Endothelial cell of umbilical vein (primary cell): ENCODE measurements at regions not wholly inside any gene's neighbourhood (a gene's known extent, or its start where the extent isn't known, plus 50 kb on each side); places are given as distances from the start of the nearest gene placed in this dataset.

ENCODE experiments used
- BruUV-seq: library from RNA; stranded (reverse); fragments of 400-500 nt; replicated peaks from 2 replicates; lab custom pipeline; 2021; lab: Mats Ljungman, UMichigan
- CTCF ChIA-PET: fragments of 300-600, 350-600 bp; sonication (Branson Sonifier 250); formaldehyde crosslinking; loops from one replicate; lab custom pipeline; 2021; ENCODE audit warnings: antibody characterized with exemption, inconsistent platforms; lab: Charles Lee
- POLR2A ChIA-PET: fragments of 300-600, 350-600 bp; sonication (Branson Sonifier 250); formaldehyde crosslinking; loops from one replicate; lab custom pipeline; 2021; ENCODE audit warnings: antibody characterized with exemption, inconsistent platforms; lab: Charles Lee
- DNase-seq: peaks from one replicate; pipeline ENCODE4 v3.0.0-alpha.2; 2011; ENCODE audit warnings: low read depth, low spot score
- FAIRE-seq: peaks from 2 replicates; lab custom pipeline; 2011; peaks lifted over from hg19 to GRCh38; lab: Jason Lieb, UNC
- H2AFZ ChIP-seq: 2 replicates; pipeline ENCODE4 v1.6.0; 2012; ENCODE audit warnings: low read depth, low read length, control low read depth, inconsistent platforms
- H3K27ac ChIP-seq: 2 replicates; pipeline ENCODE4 v1.5.1; 2011; ENCODE audit warnings: low read depth, mild to moderate bottlenecking, control low read depth, low read length, moderate library complexity; ENCODE audit not compliant: insufficient read depth
- H3K27me3 ChIP-seq, 2 experiments: 2 replicates each; pipeline versions ENCODE4 v1.6.0 to v1.6.1; 2011; ENCODE audit warnings: low read length in 2 of 2, mixed read lengths in 1 of 2; ENCODE audit not compliant: control insufficient read depth in 2 of 2, insufficient read depth in 2 of 2
- H3K36me3 ChIP-seq, 2 experiments: 2 replicates in 1 of 2; 3 replicates in 1 of 2; pipeline ENCODE4 v1.5.1; 2011; ENCODE audit warnings: low read length in 2 of 2, mild to moderate bottlenecking in 1 of 2, moderate library complexity in 1 of 2; ENCODE audit not compliant: control insufficient read depth in 2 of 2, insufficient read depth in 2 of 2; ENCODE audit errors: extremely low read depth in 1 of 2
- H3K4me1 ChIP-seq: 3 replicates; pipeline ENCODE4 v1.5.1; 2011; ENCODE audit warnings: mild to moderate bottlenecking, low read length; ENCODE audit not compliant: control insufficient read depth, insufficient read depth; ENCODE audit errors: extremely low read depth
- H3K4me2 ChIP-seq: 2 replicates; pipeline ENCODE4 v1.6.1; 2011; ENCODE audit warnings: low read length, control low read depth, mixed read lengths; ENCODE audit not compliant: insufficient read depth
- H3K4me3 ChIP-seq, 3 experiments: fragments of 200-600 bp in 1 of 3; sonication (generic), shearing (Covaris generic) in 1 of 3; replicated peaks in 1 of 3; 2 replicates each; pipeline ENCODE4 v1.5.1; 2011 to 2016; ENCODE audit warnings: control low read depth in 3 of 3, low read length in 3 of 3, mild to moderate bottlenecking in 2 of 3, inconsistent platforms in 1 of 3, low read depth in 1 of 3, moderate library complexity in 1 of 3; ENCODE audit not compliant: insufficient read depth in 1 of 3
- H3K79me2 ChIP-seq: 2 replicates; pipeline ENCODE4 v1.6.0; 2012; ENCODE audit warnings: low read length, inconsistent platforms; ENCODE audit not compliant: control insufficient read depth, insufficient read depth
- H3K9ac ChIP-seq: replicated peaks from 2 replicates; pipeline ENCODE3; 2011; ENCODE audit warnings: low read length, control low read depth; ENCODE audit not compliant: insufficient read depth; ENCODE audit errors: extremely low read depth
- H3K9me1 ChIP-seq: replicated peaks from 3 replicates; pipeline ENCODE4 v1.6.0; 2011; ENCODE audit warnings: mild to moderate bottlenecking, low read length; ENCODE audit not compliant: control insufficient read depth, insufficient read depth; ENCODE audit errors: extremely low read depth
- H3K9me3 ChIP-seq: replicated peaks from 2 replicates; pipeline ENCODE4 v1.5.1; 2012; ENCODE audit warnings: low read length, inconsistent platforms; ENCODE audit not compliant: control insufficient read depth, insufficient read depth
- H4K20me1 ChIP-seq: replicated peaks from 2 replicates; pipeline ENCODE3; 2011; ENCODE audit warnings: mild to moderate bottlenecking, low read length; ENCODE audit not compliant: control insufficient read depth, insufficient read depth; ENCODE audit errors: extremely low read depth
- EZH2 ChIP-seq: IDR thresholded peaks from 2 replicates; pipeline ENCODE4 v1.6.1; 2012; ENCODE audit warnings: borderline replicate concordance, low read depth, mild to moderate bottlenecking, moderate library complexity, low read length, inconsistent platforms; ENCODE audit not compliant: severe bottlenecking
- FOS ChIP-seq: IDR thresholded peaks from 2 replicates; pipeline ENCODE4 v1.6.1; 2011; ENCODE audit warnings: mild to moderate bottlenecking, low read length, moderate library complexity, borderline replicate concordance; ENCODE audit not compliant: insufficient read depth
- GATA2 ChIP-seq: IDR thresholded peaks from 2 replicates; pipeline ENCODE4 v1.7.0; 2011; ENCODE audit warnings: low read depth, mild to moderate bottlenecking, moderate library complexity, mixed read lengths, low read length; ENCODE audit not compliant: insufficient read length, insufficient read depth
- JUN ChIP-seq: IDR thresholded peaks from 2 replicates; pipeline ENCODE4 v1.6.1; 2011; ENCODE audit warnings: borderline replicate concordance, low read depth; ENCODE audit not compliant: insufficient read length, insufficient read depth
- MAX ChIP-seq: IDR thresholded peaks from 2 replicates; pipeline ENCODE4 v1.6.1; 2011; ENCODE audit not compliant: insufficient read depth, insufficient read length
- MYC ChIP-seq: IDR thresholded peaks from one replicate; pipeline ENCODE4 v1.6.1; 2011; ENCODE audit warnings: mild to moderate bottlenecking, low read depth, low read length
- POLR2A ChIP-seq: IDR thresholded peaks from 2 replicates; pipeline ENCODE4 v1.6.1; 2012; ENCODE audit warnings: low read depth, mild to moderate bottlenecking, control low read depth, low read length
- POLR2AphosphoS5 ChIP-seq: IDR thresholded peaks from 2 replicates; pipeline ENCODE4 v1.6.1; 2012; ENCODE audit warnings: low read depth, mild to moderate bottlenecking, control low read depth, low read length, moderate library complexity; ENCODE audit not compliant: insufficient read depth
- dilution Hi-C: fragments of 300-500 bp; cut with MboI; formaldehyde crosslinking; loops from one replicate; pipeline ENCODE4 v1.15.0; 2019; ENCODE audit warnings: low sequenced_read_pairs; ENCODE audit not compliant: extremely low pct_ligation_motif_present
- intact Hi-C: fragments of 100-400 bp; cut with micrococcal nuclease; formaldehyde crosslinking; loops from one replicate; pipeline ENCODE4 v1.10.0; 2022
- TF ChIP-seq, protein P1 (sequence below), 2 donors: IDR thresholded peaks; 1 replicate in 1 of 2; 2 replicates in 1 of 2; pipeline ENCODE4 v1.5.1; 2011; ENCODE audit warnings: low read length in 2 of 2, mild to moderate bottlenecking in 2 of 2, moderate library complexity in 2 of 2, control low read depth in 1 of 2, inconsistent platforms in 1 of 2, low read depth in 1 of 2; ENCODE audit not compliant: insufficient read depth in 1 of 2; ENCODE audit errors: extremely low read depth in 1 of 2

DNA sequence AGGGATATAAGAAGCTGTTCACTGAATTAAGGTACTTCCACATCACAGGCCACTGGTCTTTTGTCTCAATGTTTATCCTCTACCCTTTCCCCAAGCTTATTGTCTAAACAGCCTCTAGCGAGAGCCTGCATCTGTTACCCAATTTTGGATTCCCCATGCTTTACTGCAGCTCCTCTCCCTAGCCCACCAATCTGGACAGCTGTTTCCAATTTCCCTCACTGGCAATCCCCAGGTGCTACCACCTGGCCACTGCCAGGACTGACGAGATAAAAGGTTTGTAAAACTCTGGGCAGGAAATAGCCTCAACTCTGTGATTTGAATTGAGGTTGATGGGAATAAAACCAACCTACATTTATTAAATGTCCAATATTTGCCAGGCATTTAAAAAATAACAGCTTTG is 58.0 kb upstream of the TEX9 start:
- Histone ChIP-seq H3K4me3 (no peak overlapping the region), H3K4me1 (no peaks in the 10 kb centered on the region), H3K79me2 (no peaks in the 10 kb centered on the region), H3K9me1 (no peaks in the 10 kb centered on the region), H4K20me1 (no peaks in the 10 kb centered on the region), H3K36me3 (no peaks in the 10 kb centered on the region), H3K27ac (no peak overlapping the region), H3K9me3 (no peaks in the 10 kb centered on the region), H2AFZ (no peak overlapping the region), H3K27me3 (peaks cover 0 to 4% of the 10 kb centered on the region in 2 experiments), H3K9ac (no peak overlapping the region), H3K4me2 (no peak overlapping the region)
- intact Hi-C loops (no loop called here), dilution Hi-C loops (no loop called here)
- no TSS peak for BruUV-seq
- POLR2A ChIA-PET, result no interaction called here
- no peak for TF ChIP-seq MYC
- FAIRE-seq, result no peak
- CTCF ChIA-PET, result interaction anchor here (1.4 to 1.7 kb wide), 2 partner anchors 13 to 18 kb away, joined by 3 to 4 read pairs; no protein-coding TSS in a partner anchor
- no peak for DNase-seq

DNA sequence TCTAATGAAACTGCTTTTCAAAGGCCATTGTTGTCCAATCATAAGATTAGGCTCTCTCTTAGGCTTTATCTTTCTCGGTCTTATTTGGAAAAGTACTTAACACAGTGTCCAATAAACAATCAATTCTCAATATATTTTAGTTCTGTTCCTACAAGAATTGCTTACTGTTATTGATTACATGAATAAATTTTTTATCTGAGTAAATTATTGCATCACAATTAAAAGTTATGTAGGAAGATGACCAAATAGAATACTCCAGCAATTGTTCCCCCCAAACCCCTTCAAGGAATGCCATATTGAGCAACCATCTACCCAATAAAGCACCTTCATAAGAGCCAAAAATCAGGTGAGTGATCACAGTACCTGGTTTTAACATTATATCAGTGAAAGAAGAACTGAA is 55.0 kb upstream of the RFX7 start:
- no peaks in the 10 kb centered on the region for H3K4me1 ChIP-seq
- FAIRE-seq (no peak), DNase-seq (no peak)
- H3K9me1 ChIP-seq, result no peaks in the 10 kb centered on the region
- ChIA-PET CTCF (no interaction called here), POLR2A (no interaction called here)
- no TSS peak for BruUV-seq
- no peaks in the 10 kb centered on the region for H3K79me2 ChIP-seq
- H2AFZ ChIP-seq, result no peak overlapping the region
- no peaks in the 10 kb centered on the region for H4K20me1 ChIP-seq
- H3K27ac ChIP-seq, result no peak overlapping the region
- dilution Hi-C loops, result no loop called here
- no peaks in the 10 kb centered on the region for H3K27me3 ChIP-seq
- H3K9ac ChIP-seq, result no peak overlapping the region
- intact Hi-C loops, result no loop called here
- no peak overlapping the region for H3K4me3 ChIP-seq
- TF ChIP-seq, protein P1, sequence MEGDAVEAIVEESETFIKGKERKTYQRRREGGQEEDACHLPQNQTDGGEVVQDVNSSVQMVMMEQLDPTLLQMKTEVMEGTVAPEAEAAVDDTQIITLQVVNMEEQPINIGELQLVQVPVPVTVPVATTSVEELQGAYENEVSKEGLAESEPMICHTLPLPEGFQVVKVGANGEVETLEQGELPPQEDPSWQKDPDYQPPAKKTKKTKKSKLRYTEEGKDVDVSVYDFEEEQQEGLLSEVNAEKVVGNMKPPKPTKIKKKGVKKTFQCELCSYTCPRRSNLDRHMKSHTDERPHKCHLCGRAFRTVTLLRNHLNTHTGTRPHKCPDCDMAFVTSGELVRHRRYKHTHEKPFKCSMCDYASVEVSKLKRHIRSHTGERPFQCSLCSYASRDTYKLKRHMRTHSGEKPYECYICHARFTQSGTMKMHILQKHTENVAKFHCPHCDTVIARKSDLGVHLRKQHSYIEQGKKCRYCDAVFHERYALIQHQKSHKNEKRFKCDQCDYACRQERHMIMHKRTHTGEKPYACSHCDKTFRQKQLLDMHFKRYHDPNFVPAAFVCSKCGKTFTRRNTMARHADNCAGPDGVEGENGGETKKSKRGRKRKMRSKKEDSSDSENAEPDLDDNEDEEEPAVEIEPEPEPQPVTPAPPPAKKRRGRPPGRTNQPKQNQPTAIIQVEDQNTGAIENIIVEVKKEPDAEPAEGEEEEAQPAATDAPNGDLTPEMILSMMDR (IDR thresholded peaks at IDR 0.05; ENCODE audit: extremely low read depth in 1 of 2, insufficient read depth in 1 of 2, low read depth in 1 of 2, low read length in 2 of 2), result no peak
- TF ChIP-seq JUN, result no peak
- TF ChIP-seq MAX, result no peak
- TF ChIP-seq POLR2AphosphoS5, result no peak
- TF ChIP-seq GATA2, result no peak
- TF ChIP-seq EZH2, result no peak
- TF ChIP-seq FOS, result no peak
- no peak for TF ChIP-seq MYC
- TF ChIP-seq POLR2A, result no peak
- H3K36me3 ChIP-seq, result no peaks in the 10 kb centered on the region
- no peaks in the 10 kb centered on the region for H3K9me3 ChIP-seq
- H3K4me2 ChIP-seq, result no peak overlapping the region
